ENCODE measurements at regions not wholly inside any gene's neighbourhood (a gene's known extent, or its start where the extent isn't known, plus 50 kb on each side); places are given as distances from the start of the nearest gene placed in this dataset.

GRCh38 chr15:31459400-31459748, 132.7 kb downstream of the KLF13 start:
- TF ChIP-seq POLR2A (IDR thresholded peaks at IDR 0.05) = no peak
- TF ChIP-seq, protein P1, sequence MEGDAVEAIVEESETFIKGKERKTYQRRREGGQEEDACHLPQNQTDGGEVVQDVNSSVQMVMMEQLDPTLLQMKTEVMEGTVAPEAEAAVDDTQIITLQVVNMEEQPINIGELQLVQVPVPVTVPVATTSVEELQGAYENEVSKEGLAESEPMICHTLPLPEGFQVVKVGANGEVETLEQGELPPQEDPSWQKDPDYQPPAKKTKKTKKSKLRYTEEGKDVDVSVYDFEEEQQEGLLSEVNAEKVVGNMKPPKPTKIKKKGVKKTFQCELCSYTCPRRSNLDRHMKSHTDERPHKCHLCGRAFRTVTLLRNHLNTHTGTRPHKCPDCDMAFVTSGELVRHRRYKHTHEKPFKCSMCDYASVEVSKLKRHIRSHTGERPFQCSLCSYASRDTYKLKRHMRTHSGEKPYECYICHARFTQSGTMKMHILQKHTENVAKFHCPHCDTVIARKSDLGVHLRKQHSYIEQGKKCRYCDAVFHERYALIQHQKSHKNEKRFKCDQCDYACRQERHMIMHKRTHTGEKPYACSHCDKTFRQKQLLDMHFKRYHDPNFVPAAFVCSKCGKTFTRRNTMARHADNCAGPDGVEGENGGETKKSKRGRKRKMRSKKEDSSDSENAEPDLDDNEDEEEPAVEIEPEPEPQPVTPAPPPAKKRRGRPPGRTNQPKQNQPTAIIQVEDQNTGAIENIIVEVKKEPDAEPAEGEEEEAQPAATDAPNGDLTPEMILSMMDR (IDR thresholded peaks at IDR 0.05) = no peak
